GM23338 (cell line): ENCODE measurements at regions not wholly inside any gene's neighbourhood (a gene's known extent, or its start where the extent isn't known, plus 50 kb on each side); places are given as distances from the start of the nearest gene placed in this dataset.
"Not testable (repeated sequence)": the region's sequence is repeated elsewhere in the genome, so short reads cannot be mapped to it uniquely, and the experiment has no call there.

ENCODE experiments used
- CREB1 ChIP-seq: fragments of 250-450 bp; sonication (Bioruptor Pico); IDR thresholded peaks from 2 replicates; pipeline ENCODE4 v1.5.0; 2020; ENCODE audit warnings: low read depth, mild to moderate bottlenecking, moderate library complexity
- EZH2 ChIP-seq: fragments of 200-600 bp; sonication (generic); IDR thresholded peaks from one replicate; pipeline ENCODE4 v1.8.0; 2017; ENCODE audit warnings: antibody characterized with exemption, mild to moderate bottlenecking, low read depth; ENCODE audit not compliant: unreplicated experiment
- EZH2phosphoT487 ChIP-seq: fragments of 200-600 bp; sonication (generic); IDR thresholded peaks from one replicate; pipeline ENCODE4 v1.8.1; 2018; ENCODE audit warnings: antibody characterized with exemption; ENCODE audit not compliant: unreplicated experiment
- NANOG ChIP-seq: IDR thresholded peaks from 2 replicates; pipeline ENCODE4 v1.6.1; 2016; ENCODE audit warnings: antibody characterized with exemption, borderline replicate concordance
- POLR2AphosphoS5 ChIP-seq: IDR thresholded peaks from 2 replicates; pipeline ENCODE4 v1.6.1; 2016; ENCODE audit warnings: antibody characterized with exemption, low read depth
- ZNF331 ChIP-seq: fragments of 250-450 bp; sonication (Bioruptor Pico); IDR thresholded peaks from 2 replicates; pipeline ENCODE4 v1.5.0; 2020; ENCODE audit warnings: low read depth, mild to moderate bottlenecking, moderate library complexity
- TF ChIP-seq, protein P1 (sequence below): IDR thresholded peaks from one replicate; pipeline ENCODE4 v1.6.1; 2018; ENCODE audit warnings: antibody characterized with exemption; ENCODE audit not compliant: unreplicated experiment
- TF ChIP-seq, protein P2 (sequence below), 2 experiments: fragments of 200-600 bp in 1 of 2; sonication (generic) in 1 of 2; conservative IDR thresholded peaks; 2 replicates each; pipeline versions ENCODE4 v1.5.1 to v1.6.1; 2016 to 2017; ENCODE audit warnings: antibody characterized with exemption in 2 of 2, low read depth in 2 of 2, mild to moderate bottlenecking in 2 of 2, moderate library complexity in 1 of 2

DNA sequence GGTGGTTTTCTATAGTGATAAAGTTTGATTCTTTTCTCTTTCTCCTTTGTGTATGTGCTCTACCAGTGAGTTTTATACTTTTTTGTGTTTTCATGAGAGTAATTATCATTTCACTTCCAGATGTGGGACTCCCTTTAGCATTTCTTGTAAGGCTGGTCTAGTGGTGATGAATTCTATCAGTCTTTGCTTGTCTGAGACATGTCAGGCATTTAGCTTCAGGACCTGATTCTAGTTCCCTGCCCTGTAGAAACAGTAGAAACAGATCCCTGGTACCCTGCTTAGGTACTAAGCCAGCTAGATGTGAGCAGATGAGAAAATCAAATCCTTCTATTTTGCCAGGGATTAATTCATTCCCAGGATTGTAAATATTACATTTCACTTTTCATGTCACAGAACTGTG, 203.7 kb downstream of the ALG10 start:
- TF ChIP-seq, protein P1, sequence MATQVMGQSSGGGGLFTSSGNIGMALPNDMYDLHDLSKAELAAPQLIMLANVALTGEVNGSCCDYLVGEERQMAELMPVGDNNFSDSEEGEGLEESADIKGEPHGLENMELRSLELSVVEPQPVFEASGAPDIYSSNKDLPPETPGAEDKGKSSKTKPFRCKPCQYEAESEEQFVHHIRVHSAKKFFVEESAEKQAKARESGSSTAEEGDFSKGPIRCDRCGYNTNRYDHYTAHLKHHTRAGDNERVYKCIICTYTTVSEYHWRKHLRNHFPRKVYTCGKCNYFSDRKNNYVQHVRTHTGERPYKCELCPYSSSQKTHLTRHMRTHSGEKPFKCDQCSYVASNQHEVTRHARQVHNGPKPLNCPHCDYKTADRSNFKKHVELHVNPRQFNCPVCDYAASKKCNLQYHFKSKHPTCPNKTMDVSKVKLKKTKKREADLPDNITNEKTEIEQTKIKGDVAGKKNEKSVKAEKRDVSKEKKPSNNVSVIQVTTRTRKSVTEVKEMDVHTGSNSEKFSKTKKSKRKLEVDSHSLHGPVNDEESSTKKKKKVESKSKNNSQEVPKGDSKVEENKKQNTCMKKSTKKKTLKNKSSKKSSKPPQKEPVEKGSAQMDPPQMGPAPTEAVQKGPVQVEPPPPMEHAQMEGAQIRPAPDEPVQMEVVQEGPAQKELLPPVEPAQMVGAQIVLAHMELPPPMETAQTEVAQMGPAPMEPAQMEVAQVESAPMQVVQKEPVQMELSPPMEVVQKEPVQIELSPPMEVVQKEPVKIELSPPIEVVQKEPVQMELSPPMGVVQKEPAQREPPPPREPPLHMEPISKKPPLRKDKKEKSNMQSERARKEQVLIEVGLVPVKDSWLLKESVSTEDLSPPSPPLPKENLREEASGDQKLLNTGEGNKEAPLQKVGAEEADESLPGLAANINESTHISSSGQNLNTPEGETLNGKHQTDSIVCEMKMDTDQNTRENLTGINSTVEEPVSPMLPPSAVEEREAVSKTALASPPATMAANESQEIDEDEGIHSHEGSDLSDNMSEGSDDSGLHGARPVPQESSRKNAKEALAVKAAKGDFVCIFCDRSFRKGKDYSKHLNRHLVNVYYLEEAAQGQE = not testable (repeated sequence)
- not testable (repeated sequence) for TF ChIP-seq POLR2AphosphoS5; CREB1 (CRISPR knock-in tag); ZNF331 (CRISPR knock-in tag); EZH2; EZH2phosphoT487; NANOG
- TF ChIP-seq, protein P2, sequence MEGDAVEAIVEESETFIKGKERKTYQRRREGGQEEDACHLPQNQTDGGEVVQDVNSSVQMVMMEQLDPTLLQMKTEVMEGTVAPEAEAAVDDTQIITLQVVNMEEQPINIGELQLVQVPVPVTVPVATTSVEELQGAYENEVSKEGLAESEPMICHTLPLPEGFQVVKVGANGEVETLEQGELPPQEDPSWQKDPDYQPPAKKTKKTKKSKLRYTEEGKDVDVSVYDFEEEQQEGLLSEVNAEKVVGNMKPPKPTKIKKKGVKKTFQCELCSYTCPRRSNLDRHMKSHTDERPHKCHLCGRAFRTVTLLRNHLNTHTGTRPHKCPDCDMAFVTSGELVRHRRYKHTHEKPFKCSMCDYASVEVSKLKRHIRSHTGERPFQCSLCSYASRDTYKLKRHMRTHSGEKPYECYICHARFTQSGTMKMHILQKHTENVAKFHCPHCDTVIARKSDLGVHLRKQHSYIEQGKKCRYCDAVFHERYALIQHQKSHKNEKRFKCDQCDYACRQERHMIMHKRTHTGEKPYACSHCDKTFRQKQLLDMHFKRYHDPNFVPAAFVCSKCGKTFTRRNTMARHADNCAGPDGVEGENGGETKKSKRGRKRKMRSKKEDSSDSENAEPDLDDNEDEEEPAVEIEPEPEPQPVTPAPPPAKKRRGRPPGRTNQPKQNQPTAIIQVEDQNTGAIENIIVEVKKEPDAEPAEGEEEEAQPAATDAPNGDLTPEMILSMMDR (conservative IDR thresholded peaks at IDR 0.05; ENCODE audit: low read depth in 2 of 2) = not testable (repeated sequence)
